Stimulated activated naive CD8-positive, alpha-beta T cell treated with anti-CD3 and anti-CD28 coated beads, Interleukin-15, Interleukin-2, amounts not matched to agents 100 ng/mL and 50 ng/mL, for 24 hours (primary cell): ENCODE measurements at regions not wholly inside any gene's neighbourhood (a gene's known extent, or its start where the extent isn't known, plus 50 kb on each side); places are given as distances from the start of the nearest gene placed in this dataset.

Experiments
- H3K27ac Mint-ChIP-seq: one replicate; pipeline ENCODE4 v1.8.0; 2021; ENCODE audit warnings: mild to moderate bottlenecking, mixed read lengths
- H3K27me3 Mint-ChIP-seq: one replicate; pipeline ENCODE4 v1.8.0; 2021; ENCODE audit warnings: mixed read lengths
- H3K36me3 Mint-ChIP-seq: one replicate; pipeline ENCODE4 v1.8.0; 2021; ENCODE audit warnings: low read depth, mixed read lengths
- H3K4me1 Mint-ChIP-seq: one replicate; pipeline ENCODE4 v1.8.0; 2021; ENCODE audit warnings: low read depth, mixed read lengths
- H3K4me3 Mint-ChIP-seq: one replicate; pipeline ENCODE4 v1.8.0; 2021; ENCODE audit warnings: mild to moderate bottlenecking, mixed read lengths
- H3K9me3 Mint-ChIP-seq: one replicate; pipeline ENCODE4 v1.8.0; 2021; ENCODE audit warnings: mixed read lengths

GRCh38 chr12:63292471-63293221 is 141.6 kb upstream of the AVPR1A start:
- Mint-ChIP-seq H3K36me3 (no peaks in the 10 kb centered on the region), H3K27me3 (no peaks in the 10 kb centered on the region), H3K9me3 (no peaks in the 10 kb centered on the region), H3K4me1 (no peaks in the 10 kb centered on the region), H3K27ac (no peak overlapping the region), H3K4me3 (no peak overlapping the region)

DNA sequence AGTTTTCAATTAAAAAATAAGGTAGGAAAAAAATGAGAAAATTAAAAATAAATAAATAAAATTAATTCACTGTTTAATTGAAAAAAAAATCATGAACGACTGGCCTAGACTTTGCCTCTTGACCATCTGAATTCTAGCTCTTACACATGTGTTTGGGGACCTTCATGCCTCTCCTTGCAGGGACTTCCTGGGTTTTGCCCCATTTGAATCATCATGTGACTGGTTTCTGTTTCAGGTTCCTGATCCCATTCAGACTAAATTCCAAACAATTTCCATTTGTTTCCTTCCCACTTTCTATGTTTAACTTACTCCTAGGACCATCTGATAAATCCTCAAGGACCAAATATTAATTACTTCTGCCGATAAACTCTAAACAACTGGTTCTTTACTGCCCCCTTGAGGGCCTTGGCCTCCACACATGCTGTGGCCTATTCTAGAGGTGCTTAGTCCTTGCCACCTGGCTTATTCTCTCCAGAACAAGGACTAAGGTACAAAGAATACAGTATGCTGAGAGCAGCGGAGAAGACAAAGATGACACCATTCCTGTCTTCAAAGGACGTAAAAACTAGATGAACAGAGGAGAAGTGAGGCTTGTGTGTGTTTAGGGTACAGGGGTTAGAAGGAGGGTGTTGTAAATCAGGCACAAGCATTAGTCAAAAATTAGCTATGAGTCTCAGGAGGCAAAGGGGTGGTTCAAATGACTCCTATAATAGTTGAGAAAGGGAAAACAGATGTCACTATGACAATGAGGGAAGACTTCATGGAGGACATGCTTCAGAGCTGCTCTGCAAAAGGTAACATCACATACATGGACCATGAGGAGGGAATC is 125.8 kb upstream of the AVPR1A start:
- peaks cover 11% of the 10 kb centered on the region for H3K27me3 Mint-ChIP-seq
- H3K4me3 Mint-ChIP-seq: no peak overlapping the region
- no peaks in the 10 kb centered on the region for H3K36me3 Mint-ChIP-seq
- H3K4me1 Mint-ChIP-seq: no peaks in the 10 kb centered on the region
- H3K27ac Mint-ChIP-seq: no peak overlapping the region
- peaks cover 4% of the 10 kb centered on the region for H3K9me3 Mint-ChIP-seq

- H3K9me3 Mint-ChIP-seq: peaks cover 15% of the 10 kb centered on the region
- peaks cover 3% of the 10 kb centered on the region for H3K27me3 Mint-ChIP-seq
These were observed 116.0 kb upstream of the AVPR1A start for GRCh38 chr12:63266988-63267387.

GRCh38 chr12:63264629-63265028 is 113.6 kb upstream of the AVPR1A start:
- no peak overlapping the region for H3K27ac Mint-ChIP-seq
- H3K9me3 Mint-ChIP-seq: peaks cover 10% of the 10 kb centered on the region
- H3K27me3 Mint-ChIP-seq: no peaks in the 10 kb centered on the region
- H3K4me3 Mint-ChIP-seq: no peak overlapping the region
- H3K36me3 Mint-ChIP-seq: no peaks in the 10 kb centered on the region
- no peaks in the 10 kb centered on the region for H3K4me1 Mint-ChIP-seq

More at GRCh38 chr12:63266988-63267387, 116.0 kb upstream of the AVPR1A start:
- no peaks in the 10 kb centered on the region for H3K36me3 Mint-ChIP-seq
- H3K4me3 Mint-ChIP-seq: no peak overlapping the region
- no peak overlapping the region for H3K27ac Mint-ChIP-seq
- no peaks in the 10 kb centered on the region for H3K4me1 Mint-ChIP-seq

- Mint-ChIP-seq H3K27ac (no peak overlapping the region), H3K27me3 (no peaks in the 10 kb centered on the region), H3K9me3 (peaks cover 3% of the 10 kb centered on the region), H3K4me1 (no peaks in the 10 kb centered on the region), H3K4me3 (no peak overlapping the region), H3K36me3 (no peaks in the 10 kb centered on the region)
These were observed 99.5 kb upstream of the AVPR1A start for GRCh38 chr12:63250486-63250885.

- Mint-ChIP-seq H3K36me3 (no peaks in the 10 kb centered on the region), H3K27ac (no peak overlapping the region), H3K9me3 (peaks cover 9% of the 10 kb centered on the region), H3K27me3 (no peaks in the 10 kb centered on the region), H3K4me3 (no peak overlapping the region), H3K4me1 (no peaks in the 10 kb centered on the region)
These were observed 87.9 kb upstream of the AVPR1A start for GRCh38 chr12:63238892-63239291.

DNA sequence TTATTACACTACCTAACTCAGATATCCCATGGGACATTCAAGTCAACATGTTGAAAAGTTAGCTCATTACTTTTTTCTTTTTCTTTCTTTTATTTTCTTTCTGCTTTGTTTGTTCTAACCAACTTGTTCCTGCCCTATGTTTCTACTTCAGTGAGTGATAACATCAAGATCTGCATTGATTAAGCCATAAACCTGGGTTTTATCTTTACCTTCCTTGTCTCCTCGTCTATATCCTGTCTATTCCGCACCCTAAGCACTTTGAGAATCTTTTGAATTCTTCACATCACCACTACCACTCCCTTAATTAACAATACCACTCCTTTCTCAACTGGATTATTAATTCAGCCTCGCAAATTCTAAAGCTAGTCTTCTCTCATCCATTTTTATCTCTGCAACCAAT is 81.9 kb upstream of the AVPR1A start:
- H3K4me3 Mint-ChIP-seq: no peak overlapping the region
- no peaks in the 10 kb centered on the region for H3K4me1 Mint-ChIP-seq

DNA sequence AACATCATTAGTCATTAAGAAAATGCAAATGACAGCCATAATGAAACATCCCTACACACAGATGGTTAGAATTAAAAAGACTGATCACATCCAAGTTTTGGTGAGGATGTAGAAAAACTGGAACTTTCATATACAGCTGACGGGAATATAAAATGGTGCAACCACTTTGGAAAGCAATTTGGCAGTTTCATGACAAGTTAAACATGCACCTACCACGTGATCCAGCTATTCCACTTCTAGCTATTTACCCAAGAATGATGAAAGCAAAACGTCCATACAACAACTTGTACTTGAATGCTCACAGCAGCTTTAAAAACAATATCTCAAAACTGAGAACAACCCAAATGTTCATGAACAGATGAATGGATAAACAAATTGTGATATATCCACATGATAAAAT is 77.9 kb upstream of the AVPR1A start:
- H3K4me1 Mint-ChIP-seq: no peaks in the 10 kb centered on the region
- no peak overlapping the region for H3K4me3 Mint-ChIP-seq
- no peak overlapping the region for H3K27ac Mint-ChIP-seq
- H3K9me3 Mint-ChIP-seq: no peaks in the 10 kb centered on the region
- no peaks in the 10 kb centered on the region for H3K36me3 Mint-ChIP-seq
- H3K27me3 Mint-ChIP-seq: no peaks in the 10 kb centered on the region

More for the DNA sequence above, 81.9 kb upstream of the AVPR1A start:
- Mint-ChIP-seq H3K9me3 (no peaks in the 10 kb centered on the region), H3K36me3 (no peaks in the 10 kb centered on the region), H3K27me3 (no peaks in the 10 kb centered on the region), H3K27ac (no peak overlapping the region)

GRCh38 chr12:63226792-63227463 is 75.9 kb upstream of the AVPR1A start:
- no peaks in the 10 kb centered on the region for H3K36me3 Mint-ChIP-seq
- no peak overlapping the region for H3K4me3 Mint-ChIP-seq
- H3K27ac Mint-ChIP-seq: no peak overlapping the region
- no peaks in the 10 kb centered on the region for H3K9me3 Mint-ChIP-seq
- no peaks in the 10 kb centered on the region for H3K27me3 Mint-ChIP-seq
- no peaks in the 10 kb centered on the region for H3K4me1 Mint-ChIP-seq

DNA sequence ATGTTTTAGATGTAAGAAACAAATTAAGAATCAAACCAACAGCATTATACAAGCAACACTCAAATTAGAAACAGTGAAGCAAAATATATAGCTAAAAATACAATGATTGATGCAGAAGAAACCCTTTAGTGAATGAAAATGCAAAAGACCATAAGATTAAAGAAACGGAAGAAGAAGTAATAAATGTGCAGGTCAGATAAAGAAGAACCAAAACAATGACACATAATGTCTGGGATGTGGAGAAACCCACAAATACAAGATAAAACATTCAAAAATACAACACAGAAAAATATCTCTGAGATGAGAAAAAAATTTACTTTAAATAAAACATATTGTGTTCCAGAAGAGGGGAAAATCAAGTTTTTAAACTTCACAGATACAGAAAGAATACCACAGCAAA is 73.4 kb upstream of the AVPR1A start:
- no peaks in the 10 kb centered on the region for H3K4me1 Mint-ChIP-seq
- no peaks in the 10 kb centered on the region for H3K27me3 Mint-ChIP-seq
- H3K27ac Mint-ChIP-seq: no peak overlapping the region
- H3K9me3 Mint-ChIP-seq: no peaks in the 10 kb centered on the region
- no peak overlapping the region for H3K4me3 Mint-ChIP-seq
- H3K36me3 Mint-ChIP-seq: no peaks in the 10 kb centered on the region

- Mint-ChIP-seq H3K4me1 (no peaks in the 10 kb centered on the region), H3K4me3 (no peak overlapping the region), H3K9me3 (no peaks in the 10 kb centered on the region), H3K27ac (no peak overlapping the region), H3K27me3 (no peaks in the 10 kb centered on the region), H3K36me3 (no peaks in the 10 kb centered on the region)
These were observed 72.1 kb upstream of the AVPR1A start for GRCh38 chr12:63223128-63223527.

DNA sequence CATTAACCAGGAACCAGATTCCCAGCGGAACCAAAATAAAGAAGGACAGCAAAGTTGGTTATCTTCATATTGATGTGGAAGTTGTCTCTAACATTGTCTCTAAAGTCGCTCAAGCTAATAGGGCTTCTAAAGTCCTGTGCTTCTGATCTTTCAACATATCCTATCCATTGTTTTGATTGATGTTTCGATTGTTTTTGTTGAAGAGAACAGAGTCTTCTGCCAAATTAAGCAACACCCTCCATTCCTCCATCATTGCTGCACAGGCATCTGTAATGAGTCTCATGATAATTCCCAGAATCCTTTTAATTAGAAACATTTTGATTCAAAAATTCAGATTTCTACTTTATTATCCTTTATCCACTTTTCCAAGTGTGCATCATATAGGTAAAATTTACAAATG is 71.6 kb upstream of the AVPR1A start:
- Mint-ChIP-seq H3K9me3 (no peaks in the 10 kb centered on the region), H3K36me3 (no peaks in the 10 kb centered on the region), H3K4me3 (no peak overlapping the region), H3K27ac (no peak overlapping the region), H3K27me3 (no peaks in the 10 kb centered on the region), H3K4me1 (no peaks in the 10 kb centered on the region)

DNA sequence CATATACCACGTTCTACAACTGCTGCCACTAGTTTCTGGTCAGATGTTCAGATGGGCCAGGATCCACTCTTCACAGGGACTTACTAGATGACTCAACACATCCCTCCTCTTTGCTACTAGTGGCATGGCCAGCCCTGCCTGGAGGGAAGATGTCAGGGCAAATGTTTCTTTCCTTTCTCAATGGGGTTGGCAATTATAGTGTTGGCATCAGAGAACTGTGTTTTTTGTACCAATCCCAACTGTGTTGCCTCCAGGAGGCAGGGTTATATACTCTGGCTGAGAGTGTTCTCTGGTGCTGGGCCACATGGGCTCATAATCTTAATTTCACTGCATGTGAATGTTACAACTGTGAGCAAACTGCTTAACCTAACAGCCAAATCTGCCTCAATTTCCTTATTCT is 69.9 kb upstream of the AVPR1A start:
- H3K9me3 Mint-ChIP-seq: no peaks in the 10 kb centered on the region
- no peak overlapping the region for H3K4me3 Mint-ChIP-seq
- no peaks in the 10 kb centered on the region for H3K36me3 Mint-ChIP-seq
- H3K4me1 Mint-ChIP-seq: no peaks in the 10 kb centered on the region
- H3K27me3 Mint-ChIP-seq: no peaks in the 10 kb centered on the region
- no peak overlapping the region for H3K27ac Mint-ChIP-seq

GRCh38 chr12:63212316-63212715 is 61.3 kb upstream of the AVPR1A start:
- H3K27me3 Mint-ChIP-seq: no peaks in the 10 kb centered on the region
- H3K4me1 Mint-ChIP-seq: no peaks in the 10 kb centered on the region
- no peak overlapping the region for H3K27ac Mint-ChIP-seq
- no peaks in the 10 kb centered on the region for H3K36me3 Mint-ChIP-seq
- no peak overlapping the region for H3K4me3 Mint-ChIP-seq
- H3K9me3 Mint-ChIP-seq: no peaks in the 10 kb centered on the region

DNA sequence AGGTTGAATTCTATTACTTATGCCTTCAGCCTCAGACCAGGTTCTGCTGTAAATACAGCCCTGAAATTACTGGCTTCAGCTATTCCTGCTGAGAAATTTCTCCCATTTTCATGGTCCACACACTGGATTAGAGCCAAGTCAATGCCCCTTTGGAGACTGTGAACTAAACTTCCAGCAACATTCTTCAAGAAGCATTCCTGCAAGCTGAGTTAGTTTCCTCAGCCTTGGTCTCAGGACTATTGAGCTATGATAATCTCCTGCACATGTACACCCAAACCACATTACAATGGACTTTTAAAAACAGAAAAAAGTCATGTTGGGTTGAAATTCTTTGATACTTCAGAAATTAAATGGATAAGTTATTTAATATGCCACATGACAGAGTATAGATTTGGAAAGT is 58.0 kb upstream of the AVPR1A start:
- no peaks in the 10 kb centered on the region for H3K36me3 Mint-ChIP-seq
- no peaks in the 10 kb centered on the region for H3K27me3 Mint-ChIP-seq

More for the DNA sequence above, 58.0 kb upstream of the AVPR1A start:
- Mint-ChIP-seq H3K9me3 (no peaks in the 10 kb centered on the region), H3K4me1 (no peaks in the 10 kb centered on the region), H3K27ac (no peak overlapping the region), H3K4me3 (no peak overlapping the region)
